ENCODE measurements at regions not wholly inside any gene's neighbourhood (a gene's known extent, or its start where the extent isn't known, plus 50 kb on each side); places are given as distances from the start of the nearest gene placed in this dataset.
"Not testable (repeated sequence)": the region's sequence is repeated elsewhere in the genome, so short reads cannot be mapped to it uniquely, and the experiment has no call there.

- no peaks in the 10 kb centered on the region for H3K36me3 ChIP-seq (ENCODE audit: low read depth, missing control alignments)
- H3K9me3 ChIP-seq, result no peaks in the 10 kb centered on the region
- peaks cover 36% of the 10 kb centered on the region for H3K4me1 ChIP-seq
- intact Hi-C loops (cut with DNase I; ENCODE audit: low total_unique reads), result no loop called here
- no peaks in the 10 kb centered on the region for H3K27me3 ChIP-seq
- no peak for DNase-seq
- TF ChIP-seq POLR2A (IDR thresholded peaks at IDR 0.05) (no peak), CTCF (IDR thresholded peaks at IDR 0.05) (no peak)
- 76 to 79% methylated on average over 8 to 9 of the region's 9 CpGs for WGBS, 2 donors
- H3K27ac ChIP-seq, result no peak overlapping the region
- H3K4me3 ChIP-seq, result no peak overlapping the region
Measured at GRCh38 chr6:167669553-167669849, 157.2 kb upstream of the AFDN start.

GRCh38 chr6:167669870-167670802 lies 156.6 kb upstream of the AFDN start:
- Histone ChIP-seq H3K9me3 (no peaks in the 10 kb centered on the region), H3K27ac (no peak overlapping the region), H3K4me1 (peaks cover 33% of the 10 kb centered on the region), H3K36me3 (ENCODE audit: low read depth, missing control alignments) (no peaks in the 10 kb centered on the region), H3K27me3 (no peaks in the 10 kb centered on the region), H3K4me3 (no peak overlapping the region)
- intact Hi-C loops (cut with DNase I; ENCODE audit: low total_unique reads), result no loop called here
- DNase-seq, result no peak
- WGBS, 2 donors, result 65 to 75% methylated on average over 6 to 26 of the region's 26 CpGs
- no peak for TF ChIP-seq CTCF (IDR thresholded peaks at IDR 0.05)
- TF ChIP-seq POLR2A (IDR thresholded peaks at IDR 0.05), result no peak

GRCh38 chr6:167670938-167671338 lies 155.8 kb upstream of the AFDN start:
- no peak for DNase-seq
- peaks cover 37% of the 10 kb centered on the region for H3K4me1 ChIP-seq
- H3K27me3 ChIP-seq, result no peaks in the 10 kb centered on the region
- TF ChIP-seq CTCF (IDR thresholded peaks at IDR 0.05) (no peak), POLR2A (IDR thresholded peaks at IDR 0.05) (no peak)
- intact Hi-C loops (cut with DNase I; ENCODE audit: low total_unique reads), result no loop called here
- H3K36me3 ChIP-seq (ENCODE audit: low read depth, missing control alignments), result no peaks in the 10 kb centered on the region
- WGBS, 2 donors, result 75 to 82% methylated on average over 7 of the region's 7 CpGs
- no peaks in the 10 kb centered on the region for H3K9me3 ChIP-seq
- H3K4me3 ChIP-seq, result no peak overlapping the region
- no peak overlapping the region for H3K27ac ChIP-seq

- DNase-seq; H3K27me3 ChIP-seq; H3K36me3 ChIP-seq (ENCODE audit: low read depth, missing control alignments); H3K27ac ChIP-seq; H3K9me3 ChIP-seq; H3K4me3 ChIP-seq; intact Hi-C loops (cut with DNase I; ENCODE audit: low total_unique reads): not testable (repeated sequence)
- H3K4me1 ChIP-seq, result peaks cover 42% of the 10 kb centered on the region
- 89 to 92% methylated on average over 3 of the region's 3 CpGs for WGBS, 2 donors
Measured at GRCh38 chr6:167671379-167671976, 155.2 kb upstream of the AFDN start.

- no peaks in the 10 kb centered on the region for H3K27me3 ChIP-seq
- H3K9me3 ChIP-seq, result no peaks in the 10 kb centered on the region
- H3K4me3 ChIP-seq, result no peak overlapping the region
- 93 to 95% methylated on average over 33 of the region's 33 CpGs for WGBS, 2 donors
- H3K27ac ChIP-seq, result no peak overlapping the region
- DNase-seq, result no peak
- peaks cover 49% of the 10 kb centered on the region for H3K4me1 ChIP-seq
- TF ChIP-seq CTCF (IDR thresholded peaks at IDR 0.05), result no peak
- TF ChIP-seq POLR2A (IDR thresholded peaks at IDR 0.05), result no peak
- no peaks in the 10 kb centered on the region for H3K36me3 ChIP-seq (ENCODE audit: low read depth, missing control alignments)
- intact Hi-C loops (cut with DNase I; ENCODE audit: low total_unique reads), result no loop called here
Measured at GRCh38 chr6:167671977-167672687, 154.6 kb upstream of the AFDN start.
